C4-2B (cell line): ENCODE measurements at regions not wholly inside any gene's neighbourhood (a gene's known extent, or its start where the extent isn't known, plus 50 kb on each side); places are given as distances from the start of the nearest gene placed in this dataset.

ENCODE experiments used
- CTCF ChIP-seq: fragments of 450-650 bp; conservative IDR thresholded peaks from 2 replicates; pipeline ENCODE4 v1.5.1; 2017; ENCODE audit warnings: mild to moderate bottlenecking
- ZFX ChIP-seq: fragments of 450-650 bp; IDR thresholded peaks from 2 replicates; pipeline ENCODE4 v1.6.1; 2017

DNA sequence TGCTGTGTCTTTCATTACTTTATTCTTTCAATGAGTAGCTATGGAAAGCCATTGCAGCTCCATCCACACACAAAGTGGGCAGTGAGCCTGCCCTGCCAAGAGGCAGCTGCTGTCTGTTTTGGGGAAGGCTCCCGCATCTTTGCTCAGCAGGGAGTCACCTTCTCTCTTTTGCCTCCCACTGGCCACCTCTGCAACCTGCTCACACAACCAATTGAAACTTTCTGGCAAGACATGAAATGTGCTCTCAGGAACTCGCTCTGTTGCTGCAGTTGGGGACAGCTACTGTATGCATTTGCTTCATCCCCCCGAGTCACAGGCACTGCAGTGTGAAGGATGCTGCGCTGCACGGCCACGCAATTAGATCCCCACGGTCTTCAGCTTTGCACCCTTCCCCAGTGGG is 244.8 kb upstream of the NFE2L3 start:
- TF ChIP-seq CTCF (no peak), ZFX (no peak)
